Psoas muscle (tissue), 7 donors: ENCODE measurements at regions not wholly inside any gene's neighbourhood (a gene's known extent, or its start where the extent isn't known, plus 50 kb on each side); places are given as distances from the start of the nearest gene placed in this dataset.

Source experiments
- ATAC-seq, 4 donors: fragments of 200-7000 bp; cut with Tn5 transposase; one replicate each; pipeline ENCODE4 v1.9.1; 2020; ENCODE audit warnings: moderate library complexity in 3 of 4, mild to moderate bottlenecking in 2 of 4
- DNase-seq, 2 donors: peaks; one replicate each; pipeline ENCODE4 v3.0.0-alpha.2; 2020
- H3K27ac ChIP-seq: fragments of 200-600 bp; one replicate; pipeline ENCODE4 v1.8.0; 2022
- H3K27me3 ChIP-seq, 3 donors: fragments of 200-600 bp in 1 of 3; one replicate each; pipeline versions ENCODE4 v1.6.1 to v1.8.0; 2013 to 2022; ENCODE audit warnings: low read length in 2 of 3, mild to moderate bottlenecking in 2 of 3, moderate library complexity in 1 of 3; ENCODE audit not compliant: insufficient read depth in 3 of 3
- H3K36me3 ChIP-seq, 2 donors: fragments of 200-600 bp in 1 of 2; one replicate each; pipeline versions ENCODE4 v1.6.1 to v1.8.0; 2013 to 2022; ENCODE audit warnings: low read depth in 1 of 2, mild to moderate bottlenecking in 1 of 2, moderate library complexity in 1 of 2; ENCODE audit not compliant: insufficient read depth in 1 of 2
- H3K4me1 ChIP-seq: fragments of 200-600 bp; one replicate; pipeline ENCODE4 v1.8.0; 2022
- H3K4me3 ChIP-seq: fragments of 200-600 bp; one replicate; pipeline ENCODE4 v1.8.0; 2022; ENCODE audit warnings: mild to moderate bottlenecking
- H3K9me3 ChIP-seq: fragments of 200-600 bp; one replicate; pipeline ENCODE4 v1.8.0; 2022
- WGBS, 3 donors: extraction: QIAGEN DNeasy Blood & Tissue Kit; methylation state at CpG; one replicate each; pipeline versions ENCODE4 v1.1.6 to v1.1.7; 2013; 5-methylcytosine and 5-hydroxymethylcytosine counted together
- intact Hi-C, 2 donors: fragments of 100-400 bp; cut with DNase I; formaldehyde crosslinking; loops; one replicate each; pipeline versions ENCODE4 v1.11.0 to v1.14.2; 2022
- TF ChIP-seq, protein P1 (sequence below): fragments of 200-600 bp; IDR thresholded peaks from one replicate; pipeline ENCODE4 v1.8.0; 2022; ENCODE audit warnings: antibody characterized with exemption
- donor health status: healthy with polysubstance abuse.
- donor health status: DM: no; HTN: no; CAD: no; lungs with moderate emphysema.
- donor health status: Bipolar disorder and iron deficiency.
- donor health status: healthy.
- donor health status: DM: yes; HTN: yes; CAD: no.
- donor health status: DM: no; HTN: no; CAD: no.
- donor health status: DM: yes; HTN: yes; CAD: no.

DNA sequence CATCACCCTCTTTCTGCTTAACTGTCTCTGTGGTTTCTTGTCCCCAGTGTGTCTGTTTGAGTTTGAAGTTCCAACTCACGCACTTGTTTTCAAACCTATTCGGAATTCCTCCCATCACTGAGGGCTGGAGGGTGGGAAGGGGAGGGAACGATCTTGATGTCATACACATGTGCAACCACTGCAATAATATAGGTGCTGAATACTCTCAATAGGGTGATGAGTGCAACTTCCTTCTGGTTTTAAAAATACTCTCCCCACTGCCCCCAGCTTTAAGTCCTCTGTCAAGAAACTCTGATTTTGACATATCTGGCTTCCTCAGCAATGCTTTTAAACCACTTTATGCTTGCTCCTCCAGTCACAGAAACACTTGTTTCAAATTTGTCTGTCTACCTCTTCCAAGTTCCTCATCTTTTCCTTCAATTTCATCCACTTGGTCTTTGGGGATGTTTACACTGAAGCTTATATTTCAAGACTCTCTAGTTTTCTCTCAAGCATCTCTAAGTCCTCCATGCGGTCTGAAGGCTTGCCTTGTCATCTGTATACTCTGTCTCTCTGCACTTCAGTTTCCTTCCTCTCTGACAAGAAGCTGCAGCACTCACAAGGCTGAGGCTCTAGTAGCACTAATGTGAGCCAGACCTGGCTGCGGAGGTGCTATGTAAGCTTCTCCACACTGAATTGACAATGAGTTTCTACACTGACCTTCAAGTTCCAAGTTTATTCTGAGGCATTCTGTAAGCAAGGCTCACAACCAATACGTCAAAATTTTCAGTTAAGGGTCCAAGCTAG lies 422.3 kb downstream of the ZEB2 start:
- TF ChIP-seq, protein P1, sequence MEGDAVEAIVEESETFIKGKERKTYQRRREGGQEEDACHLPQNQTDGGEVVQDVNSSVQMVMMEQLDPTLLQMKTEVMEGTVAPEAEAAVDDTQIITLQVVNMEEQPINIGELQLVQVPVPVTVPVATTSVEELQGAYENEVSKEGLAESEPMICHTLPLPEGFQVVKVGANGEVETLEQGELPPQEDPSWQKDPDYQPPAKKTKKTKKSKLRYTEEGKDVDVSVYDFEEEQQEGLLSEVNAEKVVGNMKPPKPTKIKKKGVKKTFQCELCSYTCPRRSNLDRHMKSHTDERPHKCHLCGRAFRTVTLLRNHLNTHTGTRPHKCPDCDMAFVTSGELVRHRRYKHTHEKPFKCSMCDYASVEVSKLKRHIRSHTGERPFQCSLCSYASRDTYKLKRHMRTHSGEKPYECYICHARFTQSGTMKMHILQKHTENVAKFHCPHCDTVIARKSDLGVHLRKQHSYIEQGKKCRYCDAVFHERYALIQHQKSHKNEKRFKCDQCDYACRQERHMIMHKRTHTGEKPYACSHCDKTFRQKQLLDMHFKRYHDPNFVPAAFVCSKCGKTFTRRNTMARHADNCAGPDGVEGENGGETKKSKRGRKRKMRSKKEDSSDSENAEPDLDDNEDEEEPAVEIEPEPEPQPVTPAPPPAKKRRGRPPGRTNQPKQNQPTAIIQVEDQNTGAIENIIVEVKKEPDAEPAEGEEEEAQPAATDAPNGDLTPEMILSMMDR = no peak
- 89 to 94% (median 89%) methylated on average over 6 of the region's 6 CpGs for WGBS, 3 donors
- Histone ChIP-seq H3K4me1 (peaks cover 10% of the 10 kb centered on the region), H3K9me3 (no peaks in the 10 kb centered on the region), H3K27me3 (no peaks in the 10 kb centered on the region), H3K36me3 (no peaks in the 10 kb centered on the region), H3K27ac (no peak overlapping the region), H3K4me3 (no peak overlapping the region)
- no peak for DNase-seq
- intact Hi-C loops = no loop called here
- ATAC-seq = no peak

DNA sequence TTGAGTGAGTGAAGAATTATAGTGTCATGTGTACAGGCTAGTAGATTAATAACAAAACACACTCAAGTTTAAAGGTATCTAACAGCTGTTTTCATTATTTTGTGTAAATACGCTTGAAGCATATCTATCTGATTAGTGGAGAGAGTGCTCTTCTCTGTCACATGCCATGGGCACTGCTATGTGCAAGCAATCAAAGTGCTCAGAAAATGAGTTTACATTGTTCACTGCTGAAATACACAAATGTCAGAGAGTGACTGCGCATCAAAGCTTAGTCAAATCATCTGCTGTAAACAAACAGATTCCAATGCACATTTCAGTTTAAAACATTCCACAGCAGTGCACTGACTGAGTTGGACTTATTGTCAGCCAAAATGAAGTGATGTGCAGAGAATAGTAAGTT lies 423.4 kb downstream of the ZEB2 start:
- ATAC-seq (no peak), DNase-seq (no peak)
- no peaks in the 10 kb centered on the region for H3K27me3 ChIP-seq
- no peak overlapping the region for H3K4me3 ChIP-seq
- 91 to 92% (median 92%) methylated on average over 2 of the region's 2 CpGs for whole genome bisulfite sequencing, 3 donors
- intact Hi-C loops = no loop called here
- H3K9me3 ChIP-seq = no peaks in the 10 kb centered on the region
- TF ChIP-seq, protein P1 = no peak
- H3K36me3 ChIP-seq = no peaks in the 10 kb centered on the region
- peaks cover 10% of the 10 kb centered on the region for H3K4me1 ChIP-seq
- H3K27ac ChIP-seq = no peak overlapping the region

DNA sequence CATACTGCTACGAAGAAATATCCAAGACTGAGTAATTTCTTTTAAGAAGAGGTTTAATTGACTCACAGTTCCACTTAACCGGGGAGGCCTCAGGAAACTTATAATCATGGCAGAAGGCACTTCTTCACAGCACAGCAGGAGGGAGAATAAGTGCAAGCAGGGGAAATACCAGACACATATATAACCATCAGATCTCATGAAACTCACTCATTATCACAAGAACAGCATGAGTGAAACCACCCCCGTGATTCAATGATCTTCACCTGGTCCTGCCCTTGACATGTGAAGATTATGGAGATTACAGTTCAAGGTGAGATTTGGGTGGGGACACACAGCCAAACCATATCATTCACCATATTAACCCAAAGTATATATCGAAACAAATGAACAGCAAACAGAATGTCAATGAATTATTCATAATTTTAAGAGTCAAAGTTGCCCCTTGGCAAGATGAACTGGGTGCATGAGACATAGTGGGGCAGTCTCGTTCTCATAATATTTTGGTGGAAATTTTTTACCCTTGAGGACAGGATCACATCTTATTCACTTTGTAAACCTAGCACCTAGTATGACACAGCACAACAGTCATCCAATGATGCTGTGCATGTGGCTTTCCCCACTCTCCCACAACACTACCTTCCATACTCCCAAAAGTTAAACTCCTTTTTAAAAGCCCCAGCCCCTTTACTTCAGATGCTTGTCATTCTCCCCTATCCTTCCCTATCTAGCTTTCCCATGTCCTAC lies 425.3 kb downstream of the ZEB2 start:
- TF ChIP-seq, protein P1 = no peak

DNA sequence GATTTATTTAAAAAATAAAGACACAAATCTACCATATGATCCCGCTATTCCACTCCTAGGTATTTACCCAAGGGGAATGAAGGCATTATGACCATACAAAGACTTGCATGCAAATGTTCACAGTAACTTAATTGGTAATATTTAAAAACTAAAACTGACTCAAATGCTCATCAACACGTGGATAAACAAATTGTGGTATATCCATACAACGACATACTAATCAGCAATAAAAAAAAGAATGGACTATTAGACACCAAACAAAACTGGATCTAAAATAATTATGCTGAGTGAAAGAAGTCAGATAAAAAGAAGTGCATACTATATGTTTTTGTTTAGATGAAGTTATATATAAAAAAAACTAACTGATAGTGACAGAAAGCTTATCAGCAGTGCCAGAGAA lies 428.3 kb downstream of the ZEB2 start:
- WGBS, 3 donors = 96 to 100% (median 97%) methylated on average over 3 of the region's 3 CpGs
- TF ChIP-seq, protein P1 = no peak
- H3K4me1 ChIP-seq = no peaks in the 10 kb centered on the region
- ATAC-seq = no peak
- no peak overlapping the region for H3K27ac ChIP-seq
- H3K27me3 ChIP-seq = no peaks in the 10 kb centered on the region
- H3K36me3 ChIP-seq = no peaks in the 10 kb centered on the region
- H3K9me3 ChIP-seq = no peaks in the 10 kb centered on the region
- no peak overlapping the region for H3K4me3 ChIP-seq
- DNase-seq = no peak
- intact Hi-C loops = no loop called here

More for the DNA sequence above, 425.3 kb downstream of the ZEB2 start:
- Histone ChIP-seq H3K36me3 (no peaks in the 10 kb centered on the region), H3K4me1 (no peaks in the 10 kb centered on the region), H3K27ac (no peak overlapping the region), H3K27me3 (no peaks in the 10 kb centered on the region), H3K4me3 (no peak overlapping the region), H3K9me3 (no peaks in the 10 kb centered on the region)
- DNase-seq (no peak), ATAC-seq (no peak)
- intact Hi-C loops = no loop called here
- WGBS, 3 donors = 95 to 98% (median 97%) methylated on average over 5 of the region's 5 CpGs
